ENCODE measurements at regions not wholly inside any gene's neighbourhood (a gene's known extent, or its start where the extent isn't known, plus 50 kb on each side); places are given as distances from the start of the nearest gene placed in this dataset.

DNA sequence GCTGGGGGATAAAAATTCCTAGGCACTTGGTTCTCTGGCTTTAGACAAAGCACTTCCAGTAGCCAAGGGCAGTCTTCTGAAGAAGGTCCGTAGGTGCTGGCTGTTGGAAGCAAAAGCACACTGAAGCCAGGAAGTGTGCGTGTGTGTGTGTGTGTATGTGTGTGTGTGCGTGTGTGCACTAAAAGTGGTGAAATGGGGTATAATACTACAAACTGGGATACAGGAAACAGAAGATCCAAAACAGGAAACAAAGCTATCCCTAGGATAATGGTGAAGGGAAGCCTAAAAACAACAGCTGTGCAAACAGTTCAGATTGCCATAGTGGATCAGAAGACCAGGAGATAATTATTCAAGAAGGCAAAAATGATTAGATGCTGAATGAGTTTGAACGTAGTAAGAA, 103.4 kb downstream of the IL20RB start:
- no peak for DNase-seq (ENCODE audit: low read depth)

DNA sequence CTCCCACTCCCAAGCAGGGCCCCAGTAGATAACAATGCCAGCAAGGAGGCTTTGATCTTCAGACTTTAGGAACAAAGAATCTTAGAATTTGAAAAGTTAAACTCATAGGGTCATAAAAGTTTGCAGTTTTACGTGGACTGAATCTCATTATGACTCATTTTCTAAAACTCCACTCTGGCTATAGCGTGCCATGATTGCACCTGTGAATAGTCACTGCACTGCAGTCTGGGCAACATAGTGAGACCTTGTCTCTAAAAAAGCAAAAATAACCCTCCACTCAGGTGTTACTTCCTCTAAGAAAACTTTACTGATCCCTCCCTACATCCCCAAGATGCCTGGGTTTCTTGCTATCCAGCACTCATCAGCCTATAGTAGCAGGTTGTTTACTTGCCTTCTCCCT, 104.5 kb downstream of the IL20RB start:
- DNase-seq (ENCODE audit: low read depth), result peak; percentile 18

DNA sequence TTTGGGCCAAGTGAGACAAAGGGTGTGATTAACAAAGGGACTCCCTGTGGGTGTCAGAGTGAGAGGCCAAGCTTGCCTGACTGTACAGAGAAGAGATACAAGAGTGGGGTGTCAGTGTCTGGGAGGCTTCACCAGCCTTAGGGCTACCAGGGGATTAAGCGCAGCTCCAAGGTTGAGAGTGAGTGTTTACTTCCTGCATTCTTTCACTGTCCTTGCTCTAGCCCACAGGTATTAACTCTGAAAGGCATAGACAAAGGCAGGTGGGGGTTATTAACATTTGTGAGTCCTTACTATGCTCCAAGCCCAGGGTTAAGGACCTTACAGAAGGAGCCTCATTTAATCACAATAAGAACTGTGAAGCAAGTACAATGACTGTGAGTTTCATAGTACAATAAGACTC, 107.6 kb downstream of the IL20RB start:
- DNase-seq (ENCODE audit: low read depth), result no peak

DNA sequence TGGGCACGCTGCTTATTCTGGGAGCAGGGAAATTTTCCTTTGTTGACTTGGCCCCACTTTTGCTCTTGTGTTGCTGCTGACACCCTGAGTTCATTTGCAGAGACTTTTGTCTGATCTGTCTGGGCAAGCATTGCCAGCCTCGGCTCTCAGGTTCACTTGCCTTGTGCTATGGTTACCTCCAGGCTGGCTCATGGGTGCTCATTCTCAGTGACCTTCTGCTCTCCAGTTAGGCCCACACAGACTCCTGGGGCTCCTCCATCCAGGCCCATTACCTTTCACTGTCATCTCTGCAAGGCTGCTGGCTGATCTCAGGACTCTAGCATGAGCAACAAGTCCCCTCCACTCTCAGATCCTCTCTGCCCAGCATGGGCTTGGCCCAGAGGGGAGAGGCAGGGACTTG, 108.3 kb downstream of the IL20RB start:
- DNase-seq (ENCODE audit: low read depth), result no peak

DNA sequence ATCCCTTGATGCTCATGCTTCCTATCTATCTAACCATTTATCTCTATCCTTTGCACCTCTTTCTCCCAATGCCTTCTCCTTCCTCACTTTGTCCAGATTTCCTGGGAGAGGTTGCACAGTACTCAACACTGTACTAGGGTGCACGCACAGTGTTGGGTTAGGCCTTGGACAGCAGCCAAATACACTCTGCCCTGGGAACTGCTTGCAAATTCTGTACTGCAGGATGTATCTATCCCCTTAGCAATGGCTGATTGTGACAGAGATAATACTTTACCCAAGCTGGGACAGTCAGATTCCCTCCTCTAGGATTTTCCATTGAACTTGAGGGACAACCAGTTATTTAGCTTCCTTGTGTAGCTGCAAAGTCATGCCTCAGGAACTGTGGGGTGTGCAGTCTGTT, 113.3 kb downstream of the IL20RB start:
- no peak for DNase-seq (ENCODE audit: low read depth)

DNA sequence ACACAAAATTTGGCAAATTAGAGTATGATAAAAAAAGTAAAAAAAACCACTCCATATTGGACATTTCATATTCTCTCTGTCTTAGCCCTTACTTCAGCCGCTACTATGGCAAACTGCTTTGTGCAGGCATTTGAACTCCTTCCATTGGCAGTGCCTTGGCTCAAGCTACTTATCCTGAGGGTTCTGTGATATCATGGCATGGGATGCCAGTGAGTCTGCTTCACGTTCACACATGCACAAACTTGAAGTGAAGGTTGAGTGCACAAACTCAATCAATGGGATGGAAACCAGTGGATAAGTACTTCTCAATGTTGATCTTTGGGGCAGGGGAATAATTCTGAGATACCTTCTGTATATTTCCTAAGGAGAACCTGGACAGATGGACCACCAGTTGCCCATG, 117.2 kb downstream of the IL20RB start:
- no peak for DNase-seq (ENCODE audit: low read depth)

DNA sequence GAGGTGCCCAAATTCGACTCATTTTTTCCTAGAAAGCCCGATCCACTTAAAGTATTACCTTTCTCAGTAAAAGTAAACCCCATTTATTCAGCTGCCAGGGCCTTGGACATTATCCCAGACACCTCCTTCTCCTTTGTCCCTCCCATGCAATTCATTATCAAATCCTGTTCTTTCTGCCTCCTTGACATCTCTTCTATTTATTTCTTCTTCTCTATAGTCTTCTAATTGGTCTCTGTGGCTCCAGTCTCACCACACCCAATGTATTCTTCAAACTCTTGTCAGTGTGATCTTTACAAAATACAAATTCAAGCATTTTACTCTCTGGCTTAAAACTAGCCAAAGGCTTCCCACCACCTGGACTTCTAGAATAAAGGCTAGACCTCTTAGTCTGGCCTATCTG, 120.3 kb downstream of the IL20RB start:
- no peak for DNase-seq (ENCODE audit: low read depth)

DNA sequence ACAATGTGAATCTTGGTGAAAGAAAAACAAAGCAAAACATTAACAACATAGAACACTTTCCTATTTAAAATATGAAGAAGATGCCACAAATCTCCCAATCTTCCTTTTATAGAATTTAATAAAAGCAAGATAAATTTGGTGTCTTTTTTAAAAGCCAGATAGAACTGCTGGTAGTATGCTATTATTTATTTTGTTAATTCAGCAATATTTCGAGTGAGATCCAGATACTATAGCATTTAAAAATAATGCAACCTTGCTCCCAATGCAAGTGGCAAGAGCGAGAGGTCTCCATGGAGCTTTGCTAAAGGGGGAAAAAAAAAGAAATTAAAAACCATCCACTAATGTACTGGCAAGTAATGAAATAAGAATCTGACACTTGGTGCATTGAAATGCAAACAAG, 121.8 kb downstream of the IL20RB start:
- DNase-seq (ENCODE audit: low read depth), result no peak

DNA sequence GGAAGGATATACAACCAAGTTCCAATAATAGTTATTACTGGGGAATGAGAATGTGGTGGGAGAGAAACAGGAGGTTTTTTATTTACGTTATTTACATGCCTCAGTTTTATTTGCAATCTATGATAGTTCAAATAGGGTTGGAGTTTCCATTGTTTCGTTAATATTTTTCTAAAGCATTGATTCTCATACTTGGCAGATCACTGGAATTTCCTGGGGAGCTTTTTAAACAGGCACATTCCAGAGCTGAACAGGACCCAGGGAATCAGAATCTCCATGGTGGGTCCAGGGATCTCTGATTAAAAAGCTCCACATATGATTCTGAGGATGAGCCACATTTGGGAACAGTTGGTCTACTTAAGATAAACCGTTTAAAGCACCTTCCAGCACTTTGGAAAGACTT, 123.9 kb downstream of the IL20RB start:
- DNase-seq (ENCODE audit: low read depth), result no peak

DNA sequence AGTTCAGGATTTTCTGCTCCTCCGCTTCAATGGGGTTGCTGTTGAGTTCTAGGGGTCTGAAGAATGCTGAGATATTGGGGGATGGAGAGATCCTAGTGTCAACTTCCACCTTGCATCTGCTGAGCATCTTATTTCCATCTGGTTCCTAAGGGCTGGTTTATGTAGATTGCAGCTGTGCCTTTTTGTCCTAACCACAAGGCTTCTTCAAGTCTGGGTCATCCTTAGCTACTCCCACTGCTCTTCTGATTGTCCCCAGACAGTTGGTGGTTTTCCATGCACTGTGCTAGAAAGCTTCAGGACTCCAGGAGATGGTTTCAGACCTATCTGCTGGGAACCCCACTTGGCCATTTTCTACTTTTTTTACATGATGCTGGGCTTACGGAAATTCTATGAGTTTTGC, 125.0 kb downstream of the IL20RB start:
- DNase-seq (ENCODE audit: low read depth), result no peak

DNA sequence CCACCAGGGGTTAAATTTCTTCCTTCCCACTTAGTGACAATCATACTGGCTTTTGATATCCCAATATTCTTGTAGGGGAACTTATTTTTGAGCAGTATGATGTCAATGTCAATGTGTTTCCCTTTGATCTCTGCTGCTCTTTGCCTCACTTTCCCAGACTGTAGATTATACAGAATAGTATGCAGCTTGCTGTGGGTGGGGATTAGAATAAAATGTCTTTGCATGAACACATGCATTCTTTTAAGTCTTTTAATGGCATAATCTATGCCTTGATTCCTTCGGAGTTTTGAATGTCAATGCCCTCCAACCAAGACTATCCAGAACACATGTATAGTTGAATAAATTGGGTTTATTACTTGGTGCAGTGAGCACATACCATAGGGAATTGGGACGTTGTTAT, 125.5 kb downstream of the IL20RB start:
- no peak for DNase-seq (ENCODE audit: low read depth)

DNA sequence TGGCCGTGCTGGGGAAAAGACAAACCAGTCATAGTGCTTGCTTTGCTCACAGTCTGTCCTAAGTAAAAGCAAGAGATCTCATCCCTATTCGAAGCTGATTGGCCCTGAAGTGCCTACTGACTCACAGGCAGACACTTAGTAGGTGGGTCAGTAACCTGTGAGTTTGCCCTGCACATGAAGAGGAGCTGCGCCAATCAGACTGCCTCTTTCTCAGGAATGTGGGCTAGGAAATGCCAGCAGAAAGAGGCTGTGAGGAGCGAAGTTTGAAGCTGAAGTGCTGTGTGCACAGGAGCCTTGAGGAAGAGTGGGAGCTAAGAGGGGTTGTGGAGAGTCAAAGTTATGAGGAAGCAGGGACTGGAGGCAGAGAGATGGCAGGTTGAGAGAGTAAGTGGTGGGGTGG, 126.8 kb downstream of the IL20RB start:
- DNase-seq (ENCODE audit: low read depth), result no peak

DNA sequence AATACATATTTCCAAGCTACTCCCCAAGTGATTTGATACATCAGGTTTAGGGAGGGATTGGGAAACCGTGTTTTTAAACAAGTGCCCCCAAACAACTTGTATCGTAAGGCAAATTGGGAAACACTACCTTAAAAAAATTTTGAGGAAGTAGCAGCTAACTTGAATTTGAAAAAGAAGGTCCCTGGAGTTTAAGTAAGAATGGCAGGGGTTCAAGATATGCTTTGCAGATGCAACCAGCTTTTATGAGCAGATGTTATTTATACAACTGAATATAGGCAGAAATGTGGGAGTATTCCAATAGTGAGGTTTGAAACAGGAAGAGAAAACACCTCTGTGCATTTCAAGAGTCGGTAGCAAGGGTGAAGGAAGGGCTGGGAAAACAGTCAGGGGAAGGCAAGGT, 139.6 kb downstream of the IL20RB start:
- DNase-seq (ENCODE audit: low read depth), result no peak

DNA sequence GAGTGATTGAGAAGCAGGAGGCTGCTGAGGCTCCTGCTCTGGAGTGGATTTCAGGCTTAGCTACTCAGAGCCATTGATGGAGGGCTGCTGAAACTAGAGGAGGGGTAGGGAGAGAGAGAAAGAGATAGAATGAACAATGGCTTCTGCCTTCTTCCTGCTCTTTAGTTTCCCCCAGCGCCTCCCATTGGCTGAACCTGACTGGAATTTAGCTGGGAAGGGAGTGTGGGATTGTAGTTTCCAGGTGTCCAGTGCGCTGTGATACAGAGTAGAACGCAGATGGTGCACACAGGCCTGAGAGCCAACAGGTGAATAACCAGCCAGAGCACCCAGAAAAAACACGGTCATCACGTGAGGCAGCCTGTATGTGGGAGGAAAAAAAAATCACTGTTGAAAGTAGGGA, 140.1 kb downstream of the IL20RB start:
- DNase-seq (ENCODE audit: low read depth), result no peak

DNA sequence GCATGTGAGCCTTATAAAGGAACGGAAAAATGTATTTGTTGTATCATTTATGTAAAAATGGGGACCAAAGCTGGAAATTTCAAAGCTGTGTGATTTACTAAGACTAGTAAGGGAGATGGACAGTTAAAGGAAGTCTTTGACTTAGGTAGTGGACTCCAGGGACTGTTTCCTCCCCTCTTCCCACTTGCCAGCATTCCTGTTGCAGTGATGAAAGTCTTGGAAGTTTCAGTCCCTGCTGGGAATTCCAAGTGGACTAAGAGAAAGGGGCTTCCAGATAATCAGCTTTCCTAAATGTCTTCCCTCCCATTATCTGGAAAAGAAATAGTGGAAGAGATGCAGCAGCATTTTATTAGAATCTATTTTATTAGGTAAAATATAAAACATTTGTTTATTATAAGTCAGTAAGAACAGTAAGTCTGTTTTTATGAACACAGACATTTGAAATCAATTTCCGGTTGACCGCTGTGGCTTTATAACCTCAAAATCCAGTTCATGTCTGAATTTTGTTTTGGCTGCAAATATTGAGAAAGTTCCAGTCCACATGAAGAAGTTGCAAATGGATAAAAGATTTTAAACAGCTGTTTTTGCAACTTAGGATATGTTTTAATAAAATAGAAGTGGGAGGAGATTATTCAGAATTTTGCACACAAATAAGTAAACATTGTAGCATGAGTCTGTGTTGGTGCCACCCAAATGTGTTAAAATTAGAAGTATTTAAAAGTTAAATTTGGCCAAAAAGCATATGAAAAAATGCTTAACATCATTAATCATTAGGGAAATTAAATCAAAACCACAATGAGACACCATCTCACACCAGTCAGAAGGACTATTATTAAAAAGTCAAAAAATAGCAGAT, 141.8 kb downstream of the IL20RB start:
- no peak for DNase-seq (ENCODE audit: low read depth)

DNA sequence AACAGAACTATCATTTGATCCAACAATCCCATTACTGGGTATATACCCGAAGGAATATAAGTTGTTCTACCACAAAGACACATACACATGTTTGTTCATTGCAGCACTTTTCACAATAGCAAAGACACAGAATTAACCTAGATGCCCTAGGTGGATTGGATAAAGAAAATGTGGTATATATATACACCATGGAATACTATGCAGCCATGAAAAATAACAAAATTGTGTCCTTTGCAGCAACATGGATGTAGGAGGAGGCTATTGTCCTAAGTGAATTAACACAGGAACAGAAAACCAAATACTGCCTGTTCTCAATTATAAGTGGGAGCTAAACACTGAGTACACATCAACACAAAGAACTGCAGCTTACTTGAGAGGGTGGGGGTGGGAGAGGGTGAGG, 142.5 kb downstream of the IL20RB start:
- DNase-seq (ENCODE audit: low read depth), result no peak

DNA sequence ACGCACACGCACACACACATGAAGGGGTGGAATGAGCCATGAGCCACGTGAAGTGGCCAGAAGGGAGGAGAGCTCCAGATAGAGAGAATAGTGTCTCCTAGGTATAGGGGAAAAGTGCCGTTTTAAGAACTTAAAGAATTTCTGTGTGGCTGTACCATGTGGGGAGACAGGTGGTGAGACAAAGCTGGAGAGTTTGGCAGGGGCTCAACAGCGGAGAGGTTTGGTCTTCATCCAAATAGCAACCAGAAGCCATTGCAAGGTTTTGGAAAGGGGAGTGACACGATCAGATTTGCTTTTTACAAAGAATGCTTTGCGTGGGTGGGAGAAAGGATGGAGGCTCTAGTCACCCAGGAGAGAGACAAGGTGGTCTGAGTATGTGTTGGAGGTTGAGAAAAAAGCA, 146.0 kb downstream of the IL20RB start:
- no peak for DNase-seq (ENCODE audit: low read depth)

DNA sequence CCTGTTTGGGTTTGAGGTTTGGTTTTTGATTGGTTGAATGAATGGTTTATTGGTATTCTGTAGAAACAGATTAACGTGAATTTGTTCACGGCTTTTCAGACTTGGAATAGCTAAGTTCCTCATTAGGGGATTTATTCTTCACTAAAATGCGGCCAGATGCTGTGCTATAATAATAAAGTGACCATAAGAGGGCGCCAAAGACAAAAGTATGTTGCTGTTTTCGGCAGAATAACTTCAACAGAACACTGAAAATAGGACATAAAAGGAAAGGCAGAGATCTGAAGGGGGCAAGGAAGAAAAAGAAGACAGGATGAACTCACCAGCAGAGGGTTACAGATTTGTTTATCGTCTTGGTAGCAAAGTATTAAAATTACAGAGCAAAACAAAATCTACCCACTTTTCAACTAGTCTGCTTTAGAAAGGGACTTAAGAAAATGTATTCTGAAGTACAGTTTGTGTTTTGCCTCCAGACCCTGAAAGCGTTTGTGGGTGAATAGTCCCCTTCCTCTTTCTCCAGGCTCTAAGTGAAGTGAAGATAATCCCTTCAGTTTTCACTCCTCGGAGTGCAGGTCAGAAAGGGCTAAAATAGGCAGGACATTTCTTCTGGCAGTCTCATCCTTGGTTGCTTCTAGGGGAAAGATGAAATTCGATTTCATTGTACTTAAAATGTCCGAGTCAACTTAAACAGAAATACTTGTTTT, 147.6 kb downstream of the IL20RB start:
- DNase-seq (ENCODE audit: low read depth), result peak; percentile 64

DNA sequence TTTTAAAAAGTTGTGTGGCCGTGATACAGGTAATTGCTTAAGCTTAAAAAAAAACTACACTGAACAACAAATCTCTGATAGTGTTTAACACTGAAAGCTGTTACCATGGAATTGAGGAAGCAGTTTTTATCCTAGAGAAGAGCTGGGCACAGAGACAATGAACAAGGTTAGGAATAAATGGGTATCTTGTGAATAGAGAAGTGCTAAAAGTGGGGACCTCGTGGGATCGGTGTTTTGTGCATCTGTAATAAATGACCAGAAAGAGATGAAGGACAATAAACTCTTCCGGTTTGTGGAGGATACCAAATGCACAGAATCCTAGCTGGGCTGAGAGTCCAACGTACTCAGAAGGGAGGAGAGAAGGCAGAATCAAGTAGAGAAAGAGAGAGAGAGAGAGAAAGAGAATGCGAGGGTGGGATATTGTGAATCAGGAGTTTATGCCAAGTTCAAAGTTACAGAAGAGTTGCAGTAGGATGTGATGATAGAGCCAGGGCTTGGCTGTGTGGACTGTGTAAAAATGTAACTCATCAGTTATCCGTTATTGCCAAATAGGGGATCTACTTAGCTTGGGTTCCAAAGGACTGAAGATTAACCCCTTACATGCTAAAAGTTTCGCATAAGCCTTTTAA, 148.9 kb downstream of the IL20RB start:
- DNase-seq (ENCODE audit: low read depth), result no peak

DNA sequence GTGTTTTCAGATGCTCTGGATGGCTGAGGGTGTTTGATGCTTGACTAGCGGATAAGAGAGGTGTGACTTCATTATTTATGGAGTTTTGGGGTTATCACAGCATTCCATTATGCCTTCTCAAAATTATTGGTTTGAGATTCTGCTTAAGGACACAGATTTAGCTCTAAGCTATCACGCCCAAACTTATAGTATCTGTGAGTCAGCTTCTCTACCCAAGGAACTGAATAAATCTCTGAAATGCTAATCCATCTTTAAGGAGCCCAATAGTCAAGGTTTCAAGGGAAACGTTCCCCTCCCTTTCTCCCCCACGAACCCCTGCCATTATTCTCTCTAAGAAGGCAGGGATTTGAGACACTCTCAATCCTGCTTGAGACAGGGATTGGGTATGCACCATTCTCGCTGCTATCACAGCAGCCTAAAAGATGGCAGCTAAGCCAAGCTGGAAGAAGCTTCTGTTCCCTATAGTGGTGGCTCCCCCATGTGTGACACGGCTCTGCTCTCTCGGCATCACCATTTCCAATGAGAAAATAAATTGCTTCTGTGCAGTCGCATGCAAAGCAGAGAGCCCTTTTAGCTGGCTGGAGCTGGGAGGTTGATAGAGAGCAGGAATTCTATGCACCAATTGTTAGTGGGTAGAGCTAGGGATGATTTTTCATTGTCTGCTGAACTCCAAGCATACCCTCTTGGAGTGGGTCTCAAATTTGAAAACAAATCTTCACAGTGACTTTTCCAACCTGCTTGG, 151.1 kb downstream of the IL20RB start:
- no peak for DNase-seq (ENCODE audit: low read depth)

DNA sequence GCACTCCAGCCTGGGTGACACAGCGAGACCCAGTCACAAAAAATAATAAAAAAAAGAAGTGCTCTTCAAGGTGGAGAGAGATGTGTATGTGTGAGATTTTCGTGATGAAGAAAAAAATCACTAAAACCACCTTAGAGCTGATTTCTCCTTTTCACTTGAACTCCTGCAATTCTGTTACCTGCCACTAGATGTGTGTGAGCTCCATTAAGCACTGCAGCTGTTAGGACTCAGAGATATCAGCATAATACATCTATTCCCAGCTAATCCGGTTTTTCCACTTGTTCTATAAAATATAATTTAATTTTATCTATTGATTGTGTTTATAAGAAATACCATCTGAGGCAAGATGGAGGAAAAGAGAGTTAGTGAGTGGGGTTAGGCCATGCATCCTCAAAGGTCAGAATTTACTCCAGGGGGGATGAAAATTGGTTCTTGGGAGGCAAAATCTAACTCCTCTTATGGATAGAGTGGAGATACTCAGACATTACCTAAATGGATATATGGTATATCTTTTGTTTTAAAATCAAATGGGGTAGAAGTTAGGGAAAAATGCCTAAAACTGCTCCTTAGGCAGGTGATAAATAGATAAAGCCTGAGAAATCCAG, 152.7 kb downstream of the IL20RB start:
- DNase-seq (ENCODE audit: low read depth), result peak; percentile 49

DNA sequence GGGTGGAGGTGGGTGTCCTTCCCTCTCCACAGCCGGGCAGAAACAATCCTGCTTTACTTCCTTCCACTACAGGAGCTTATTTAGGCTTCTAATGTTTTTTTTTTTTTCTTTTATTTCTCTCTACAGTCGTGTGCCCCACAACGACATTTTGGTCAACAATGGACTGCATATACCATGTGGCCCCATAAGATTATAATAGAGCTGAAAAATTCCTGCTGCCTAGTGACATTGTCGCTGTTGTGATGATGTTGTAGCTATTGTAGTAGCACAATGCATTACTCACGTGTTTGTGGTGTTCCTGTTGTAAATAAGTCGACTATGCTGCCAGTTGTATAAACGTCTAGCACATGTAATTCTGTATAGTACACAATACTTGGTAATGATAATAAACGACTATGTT, 153.7 kb downstream of the IL20RB start:
- DNase-seq (ENCODE audit: low read depth), result no peak

Data from M059J (cell line).